ENCODE measurements at regions not wholly inside any gene's neighbourhood (a gene's known extent, or its start where the extent isn't known, plus 50 kb on each side); places are given as distances from the start of the nearest gene placed in this dataset.

GRCh38 chr3:164848923-164849322 is 229.4 kb downstream of the SI start:
- Histone ChIP-seq H3K4ac (ENCODE audit: low read depth, low read length) (no peak overlapping the region), H3K9ac (ENCODE audit: low read length) (no peak overlapping the region), H3K4me3 (ENCODE audit: low read length) (no peak overlapping the region), H3K4me1 (ENCODE audit: control insufficient read depth, low read depth, low read length) (no peaks in the 10 kb centered on the region), H3K56ac (ENCODE audit: low read length) (no peak overlapping the region), H4K5ac (ENCODE audit: low read length) (no peak overlapping the region), H2AK5ac (ENCODE audit: low read length) (no peak overlapping the region), H3K23ac (ENCODE audit: low read length) (no peak overlapping the region), H2BK15ac (replicated peaks; ENCODE audit: low read depth) (no peak overlapping the region), H3K27ac (ENCODE audit: low read depth, low read length) (no peak overlapping the region), H3K36me3 (ENCODE audit: control insufficient read depth, insufficient read depth, low read length) (no peaks in the 10 kb centered on the region), H4K8ac (ENCODE audit: low read depth, low read length) (no peak overlapping the region), H3K27me3 (ENCODE audit: insufficient read depth, low read length, poor library complexity) (no peaks in the 10 kb centered on the region), H3K4me2 (ENCODE audit: low read length) (no peak overlapping the region), H3K18ac (ENCODE audit: low read length) (no peak overlapping the region), H2BK5ac (ENCODE audit: low read length) (no peak overlapping the region), H2BK120ac (ENCODE audit: low read depth, low read length) (no peak overlapping the region), H3K79me1 (ENCODE audit: low read length) (no peaks in the 10 kb centered on the region), H3K79me2 (ENCODE audit: control insufficient read depth, insufficient read depth, low read length) (no peaks in the 10 kb centered on the region)
- DNase-seq, result no peak
- WGBS (ENCODE audit: extremely low coverage, insufficient coverage, low lambda C conversion rate), result no CpG with 5 or more reads among the region's 4 CpGs

- H3K4me3 ChIP-seq (ENCODE audit: low read length), result no peak overlapping the region
- H3K23ac ChIP-seq (ENCODE audit: low read length), result no peak overlapping the region
- H3K4me2 ChIP-seq (ENCODE audit: low read length), result no peak overlapping the region
- H3K36me3 ChIP-seq (ENCODE audit: control insufficient read depth, insufficient read depth, low read length), result no peaks in the 10 kb centered on the region
- H3K4me1 ChIP-seq (ENCODE audit: control insufficient read depth, low read depth, low read length), result no peaks in the 10 kb centered on the region
- no peak overlapping the region for H2AK5ac ChIP-seq (ENCODE audit: low read length)
- no peaks in the 10 kb centered on the region for H3K27me3 ChIP-seq (ENCODE audit: insufficient read depth, low read length, poor library complexity)
- no CpG with 5 or more reads among the region's 2 CpGs for WGBS (ENCODE audit: extremely low coverage, insufficient coverage, low lambda C conversion rate)
- no peaks in the 10 kb centered on the region for H3K79me2 ChIP-seq (ENCODE audit: control insufficient read depth, insufficient read depth, low read length)
- H4K8ac ChIP-seq (ENCODE audit: low read depth, low read length), result no peak overlapping the region
- no peak overlapping the region for H2BK15ac ChIP-seq (replicated peaks; ENCODE audit: low read depth)
- H2BK5ac ChIP-seq (ENCODE audit: low read length), result no peak overlapping the region
- no peaks in the 10 kb centered on the region for H3K79me1 ChIP-seq (ENCODE audit: low read length)
- H4K5ac ChIP-seq (ENCODE audit: low read length), result no peak overlapping the region
- H3K9ac ChIP-seq (ENCODE audit: low read length), result no peak overlapping the region
- H3K27ac ChIP-seq (ENCODE audit: low read depth, low read length), result no peak overlapping the region
- no peak overlapping the region for H3K56ac ChIP-seq (ENCODE audit: low read length)
- no peak for DNase-seq
- H3K18ac ChIP-seq (ENCODE audit: low read length), result no peak overlapping the region
- no peak overlapping the region for H3K4ac ChIP-seq (ENCODE audit: low read depth, low read length)
- H2BK120ac ChIP-seq (ENCODE audit: low read depth, low read length), result no peak overlapping the region
Measured at GRCh38 chr3:164845739-164846138, 232.6 kb downstream of the SI start.

- Histone ChIP-seq H4K5ac (ENCODE audit: low read length) (no peak overlapping the region), H3K23ac (ENCODE audit: low read length) (no peak overlapping the region), H3K36me3 (ENCODE audit: control insufficient read depth, insufficient read depth, low read length) (no peaks in the 10 kb centered on the region), H3K4me1 (ENCODE audit: control insufficient read depth, low read depth, low read length) (no peaks in the 10 kb centered on the region), H3K4me3 (ENCODE audit: low read length) (no peak overlapping the region), H2BK120ac (ENCODE audit: low read depth, low read length) (no peak overlapping the region), H2AK5ac (ENCODE audit: low read length) (no peak overlapping the region), H3K27ac (ENCODE audit: low read depth, low read length) (no peak overlapping the region), H4K8ac (ENCODE audit: low read depth, low read length) (no peak overlapping the region), H3K56ac (ENCODE audit: low read length) (no peak overlapping the region), H3K79me2 (ENCODE audit: control insufficient read depth, insufficient read depth, low read length) (no peaks in the 10 kb centered on the region), H3K9ac (ENCODE audit: low read length) (no peak overlapping the region), H3K79me1 (ENCODE audit: low read length) (no peaks in the 10 kb centered on the region), H2BK5ac (ENCODE audit: low read length) (no peak overlapping the region), H3K18ac (ENCODE audit: low read length) (no peak overlapping the region), H3K4ac (ENCODE audit: low read depth, low read length) (no peak overlapping the region), H2BK15ac (replicated peaks; ENCODE audit: low read depth) (no peak overlapping the region), H3K27me3 (ENCODE audit: insufficient read depth, low read length, poor library complexity) (no peaks in the 10 kb centered on the region), H3K4me2 (ENCODE audit: low read length) (no peak overlapping the region)
- no peak for DNase-seq
- WGBS (ENCODE audit: extremely low coverage, insufficient coverage, low lambda C conversion rate), result no CpG with 5 or more reads among the region's 5 CpGs
Measured at GRCh38 chr3:164832216-164832615, 246.1 kb downstream of the SI start.

GRCh38 chr3:164818318-164818717 is 260.0 kb downstream of the SI start:
- Histone ChIP-seq H3K4ac (ENCODE audit: low read depth, low read length) (no peak overlapping the region), H3K4me2 (ENCODE audit: low read length) (no peak overlapping the region), H3K4me3 (ENCODE audit: low read length) (no peak overlapping the region), H3K27ac (ENCODE audit: low read depth, low read length) (no peak overlapping the region), H2BK15ac (replicated peaks; ENCODE audit: low read depth) (no peak overlapping the region), H3K9ac (ENCODE audit: low read length) (no peak overlapping the region), H3K56ac (ENCODE audit: low read length) (no peak overlapping the region), H3K36me3 (ENCODE audit: control insufficient read depth, insufficient read depth, low read length) (no peaks in the 10 kb centered on the region), H3K27me3 (ENCODE audit: insufficient read depth, low read length, poor library complexity) (no peaks in the 10 kb centered on the region), H3K79me2 (ENCODE audit: control insufficient read depth, insufficient read depth, low read length) (no peaks in the 10 kb centered on the region), H4K5ac (ENCODE audit: low read length) (no peak overlapping the region), H2AK5ac (ENCODE audit: low read length) (no peak overlapping the region), H2BK5ac (ENCODE audit: low read length) (no peak overlapping the region), H3K79me1 (ENCODE audit: low read length) (no peaks in the 10 kb centered on the region), H4K8ac (ENCODE audit: low read depth, low read length) (no peak overlapping the region), H3K4me1 (ENCODE audit: control insufficient read depth, low read depth, low read length) (no peaks in the 10 kb centered on the region), H2BK120ac (ENCODE audit: low read depth, low read length) (no peak overlapping the region), H3K18ac (ENCODE audit: low read length) (no peak overlapping the region), H3K23ac (ENCODE audit: low read length) (no peak overlapping the region)
- no peak for DNase-seq
- no CpG with 5 or more reads among the region's 12 CpGs for WGBS (ENCODE audit: extremely low coverage, insufficient coverage, low lambda C conversion rate)

GRCh38 chr3:164814106-164814505 is 264.2 kb downstream of the SI start:
- no peak overlapping the region for H2BK15ac ChIP-seq (replicated peaks; ENCODE audit: low read depth)
- no peak overlapping the region for H3K18ac ChIP-seq (ENCODE audit: low read length)
- DNase-seq, result no peak
- no peak overlapping the region for H3K4me2 ChIP-seq (ENCODE audit: low read length)
- no peak overlapping the region for H3K4me3 ChIP-seq (ENCODE audit: low read length)
- H3K79me1 ChIP-seq (ENCODE audit: low read length), result no peaks in the 10 kb centered on the region
- no peak overlapping the region for H3K56ac ChIP-seq (ENCODE audit: low read length)
- no peaks in the 10 kb centered on the region for H3K27me3 ChIP-seq (ENCODE audit: insufficient read depth, low read length, poor library complexity)
- H3K36me3 ChIP-seq (ENCODE audit: control insufficient read depth, insufficient read depth, low read length), result no peaks in the 10 kb centered on the region
- no peak overlapping the region for H3K27ac ChIP-seq (ENCODE audit: low read depth, low read length)
- no peak overlapping the region for H4K5ac ChIP-seq (ENCODE audit: low read length)
- H3K4ac ChIP-seq (ENCODE audit: low read depth, low read length), result no peak overlapping the region
- H2AK5ac ChIP-seq (ENCODE audit: low read length), result no peak overlapping the region
- H3K4me1 ChIP-seq (ENCODE audit: control insufficient read depth, low read depth, low read length), result no peaks in the 10 kb centered on the region
- no peak overlapping the region for H4K8ac ChIP-seq (ENCODE audit: low read depth, low read length)
- no peak overlapping the region for H3K9ac ChIP-seq (ENCODE audit: low read length)
- H3K79me2 ChIP-seq (ENCODE audit: control insufficient read depth, insufficient read depth, low read length), result no peaks in the 10 kb centered on the region
- no peak overlapping the region for H2BK120ac ChIP-seq (ENCODE audit: low read depth, low read length)
- no peak overlapping the region for H2BK5ac ChIP-seq (ENCODE audit: low read length)
- no CpG with 5 or more reads among the region's 15 CpGs for WGBS (ENCODE audit: extremely low coverage, insufficient coverage, low lambda C conversion rate)
- H3K23ac ChIP-seq (ENCODE audit: low read length), result no peak overlapping the region

GRCh38 chr3:164812042-164812441 is 266.3 kb downstream of the SI start:
- Histone ChIP-seq H3K18ac (ENCODE audit: low read length) (no peak overlapping the region), H3K27me3 (ENCODE audit: insufficient read depth, low read length, poor library complexity) (no peaks in the 10 kb centered on the region), H2BK15ac (replicated peaks; ENCODE audit: low read depth) (no peak overlapping the region), H3K4me3 (ENCODE audit: low read length) (no peak overlapping the region), H3K4ac (ENCODE audit: low read depth, low read length) (no peak overlapping the region), H3K79me1 (ENCODE audit: low read length) (no peaks in the 10 kb centered on the region), H3K4me1 (ENCODE audit: control insufficient read depth, low read depth, low read length) (no peaks in the 10 kb centered on the region), H2BK5ac (ENCODE audit: low read length) (no peak overlapping the region), H4K8ac (ENCODE audit: low read depth, low read length) (no peak overlapping the region), H3K27ac (ENCODE audit: low read depth, low read length) (no peak overlapping the region), H2AK5ac (ENCODE audit: low read length) (no peak overlapping the region), H2BK120ac (ENCODE audit: low read depth, low read length) (no peak overlapping the region), H3K4me2 (ENCODE audit: low read length) (no peak overlapping the region), H4K5ac (ENCODE audit: low read length) (no peak overlapping the region), H3K9ac (ENCODE audit: low read length) (no peak overlapping the region), H3K79me2 (ENCODE audit: control insufficient read depth, insufficient read depth, low read length) (no peaks in the 10 kb centered on the region), H3K23ac (ENCODE audit: low read length) (no peak overlapping the region), H3K36me3 (ENCODE audit: control insufficient read depth, insufficient read depth, low read length) (no peaks in the 10 kb centered on the region), H3K56ac (ENCODE audit: low read length) (no peak overlapping the region)
- no CpG with 5 or more reads among the region's 6 CpGs for WGBS (ENCODE audit: extremely low coverage, insufficient coverage, low lambda C conversion rate)
- no peak for DNase-seq

Data from mesendoderm (in vitro differentiated cells).